B cell (primary cell): ENCODE measurements at regions not wholly inside any gene's neighbourhood (a gene's known extent, or its start where the extent isn't known, plus 50 kb on each side); places are given as distances from the start of the nearest gene placed in this dataset.

Experiments
- ATAC-seq: fragments of 200-7000 bp; cut with Tn5 transposase; one replicate; pipeline ENCODE4 v1.10.0; 2021; ENCODE audit warnings: low read depth, mild to moderate bottlenecking, moderate number of reproducible peaks, moderate library complexity
- CTCF ChIA-PET: fragments of 350-600 bp; sonication (Branson Sonifier 250); formaldehyde crosslinking; loops from one replicate; lab custom pipeline; 2021; ENCODE audit warnings: antibody characterized with exemption, inconsistent platforms; lab: Charles Lee
- POLR2A ChIA-PET: fragments of 350-600 bp; sonication (Branson Sonifier 250); formaldehyde crosslinking; loops from one replicate; lab custom pipeline; 2021; ENCODE audit warnings: antibody characterized with exemption; lab: Charles Lee
- DNase-seq: peaks from one replicate; pipeline ENCODE4 v3.0.0; 2013
- H2AFZ ChIP-seq: 2 replicates; pipeline ENCODE4 v1.6.1; 2012; ENCODE audit warnings: mild to moderate bottlenecking, low read depth, low read length; ENCODE audit not compliant: insufficient read depth, poor library complexity, severe bottlenecking
- H3K27ac ChIP-seq, 2 donors: 1 replicate in 1 of 2; 2 replicates in 1 of 2; pipeline ENCODE4 v1.5.1; 2012 to 2013; ENCODE audit warnings: low read length in 2 of 2, mild to moderate bottlenecking in 2 of 2, moderate library complexity in 1 of 2
- H3K27me3 ChIP-seq, 4 experiments: fragments of 200-600 bp in 1 of 4; sonication (generic) in 1 of 4; replicated peaks in 1 of 4; 1 replicate in 2 of 4; 2 replicates in 2 of 4; pipeline versions ENCODE4 v1.6.1 to v1.7.0; 2013 to 2016; ENCODE audit warnings: low read length in 3 of 4, mild to moderate bottlenecking in 2 of 4, mixed read lengths in 1 of 4, moderate library complexity in 1 of 4; ENCODE audit not compliant: insufficient read depth in 4 of 4, control insufficient read depth in 3 of 4; ENCODE audit errors: control extremely low read depth in 1 of 4
- H3K36me3 ChIP-seq, 2 experiments: replicated peaks in 1 of 2; 1 replicate in 1 of 2; 2 replicates in 1 of 2; pipeline versions ENCODE4 v1.6.1 to v1.7.1; 2013; ENCODE audit warnings: low read length in 1 of 2; ENCODE audit not compliant: insufficient read depth in 2 of 2, control insufficient read depth in 1 of 2; ENCODE audit errors: control extremely low read depth in 1 of 2, extremely low read depth in 1 of 2
- H3K4me1 ChIP-seq, 2 donors: fragments of 200-600 bp in 1 of 2; sonication (generic) in 1 of 2; 1 replicate in 1 of 2; 2 replicates in 1 of 2; pipeline versions ENCODE4 v1.5.1 to v1.6.1; 2013 to 2017; ENCODE audit warnings: low read length in 2 of 2; ENCODE audit not compliant: control insufficient read depth in 2 of 2, insufficient read depth in 2 of 2
- H3K4me2 ChIP-seq: replicated peaks from 2 replicates; pipeline ENCODE3; 2012; ENCODE audit warnings: mild to moderate bottlenecking, low read depth, low read length; ENCODE audit not compliant: poor library complexity, severe bottlenecking
- H3K4me3 ChIP-seq, 5 experiments: fragments of 200-600 bp in 1 of 5; sonication (generic) in 1 of 5; 1 replicate in 3 of 5; 2 replicates in 2 of 5; pipeline versions ENCODE4 v1.5.1 to v1.7.0; 2011 to 2016; ENCODE audit warnings: low read length in 4 of 5, mild to moderate bottlenecking in 4 of 5, low read depth in 2 of 5, control low read depth in 1 of 5, moderate library complexity in 1 of 5; ENCODE audit not compliant: insufficient read depth in 1 of 5; ENCODE audit errors: control extremely low read depth in 1 of 5, extremely low read depth in 1 of 5
- H3K79me2 ChIP-seq: fragments of 200-600 bp; sonication (generic); one replicate; pipeline ENCODE4 v1.6.0; 2016; ENCODE audit warnings: low read length; ENCODE audit not compliant: control insufficient read depth, insufficient read depth
- H3K9ac ChIP-seq: fragments of 200-600 bp; sonication (generic); 2 replicates; pipeline ENCODE4 v1.6.1; 2017; ENCODE audit warnings: mild to moderate bottlenecking, low read length, moderate library complexity
- H3K9me3 ChIP-seq, 3 donors: one replicate each; pipeline versions ENCODE4 v1.6.1 to v1.7.1; 2013; ENCODE audit warnings: low read length in 2 of 3; ENCODE audit not compliant: control insufficient read depth in 2 of 3, insufficient read depth in 1 of 3; ENCODE audit errors: control extremely low read depth in 1 of 3
- H4K20me1 ChIP-seq: 2 replicates; pipeline ENCODE4 v1.6.0; 2012; ENCODE audit warnings: mild to moderate bottlenecking, low read length; ENCODE audit not compliant: insufficient read depth, control insufficient read depth, poor library complexity, severe bottlenecking
- H3K27ac Mint-ChIP-seq: one replicate; pipeline ENCODE4 v1.8.0; 2021; ENCODE audit warnings: mixed read lengths
- H3K27me3 Mint-ChIP-seq: one replicate; pipeline ENCODE4 v1.8.0; 2021; ENCODE audit warnings: mixed read lengths
- H3K4me1 Mint-ChIP-seq: one replicate; pipeline ENCODE4 v1.8.0; 2021; ENCODE audit warnings: mixed read lengths
- H3K4me3 Mint-ChIP-seq: one replicate; pipeline ENCODE4 v1.8.0; 2021; ENCODE audit warnings: mixed read lengths
- H3K9me3 Mint-ChIP-seq: one replicate; pipeline ENCODE4 v1.8.0; 2022; ENCODE audit warnings: mixed read lengths; ENCODE audit not compliant: insufficient read depth
- EZH2 ChIP-seq: IDR thresholded peaks from 2 replicates; pipeline ENCODE4 v1.6.1; 2012; ENCODE audit warnings: borderline replicate concordance, low read depth, mild to moderate bottlenecking, moderate library complexity, low read length; ENCODE audit not compliant: insufficient read depth, poor library complexity, severe bottlenecking
- WGBS: methylation state at CpG from one replicate; pipeline ENCODE4 v1.1.5; 2013; ENCODE audit warnings: missing lambda C conversion rate; ENCODE audit not compliant: insufficient coverage; 5-methylcytosine and 5-hydroxymethylcytosine counted together
- intact Hi-C: fragments of 100-400 bp; cut with micrococcal nuclease; formaldehyde crosslinking; loops from one replicate; pipeline ENCODE4 v1.10.0; 2022
- TF ChIP-seq, protein P1 (sequence below): fragments of 200-600 bp; IDR thresholded peaks from one replicate; pipeline ENCODE4 v1.8.0; 2022; ENCODE audit warnings: antibody characterized with exemption, mild to moderate bottlenecking

DNA sequence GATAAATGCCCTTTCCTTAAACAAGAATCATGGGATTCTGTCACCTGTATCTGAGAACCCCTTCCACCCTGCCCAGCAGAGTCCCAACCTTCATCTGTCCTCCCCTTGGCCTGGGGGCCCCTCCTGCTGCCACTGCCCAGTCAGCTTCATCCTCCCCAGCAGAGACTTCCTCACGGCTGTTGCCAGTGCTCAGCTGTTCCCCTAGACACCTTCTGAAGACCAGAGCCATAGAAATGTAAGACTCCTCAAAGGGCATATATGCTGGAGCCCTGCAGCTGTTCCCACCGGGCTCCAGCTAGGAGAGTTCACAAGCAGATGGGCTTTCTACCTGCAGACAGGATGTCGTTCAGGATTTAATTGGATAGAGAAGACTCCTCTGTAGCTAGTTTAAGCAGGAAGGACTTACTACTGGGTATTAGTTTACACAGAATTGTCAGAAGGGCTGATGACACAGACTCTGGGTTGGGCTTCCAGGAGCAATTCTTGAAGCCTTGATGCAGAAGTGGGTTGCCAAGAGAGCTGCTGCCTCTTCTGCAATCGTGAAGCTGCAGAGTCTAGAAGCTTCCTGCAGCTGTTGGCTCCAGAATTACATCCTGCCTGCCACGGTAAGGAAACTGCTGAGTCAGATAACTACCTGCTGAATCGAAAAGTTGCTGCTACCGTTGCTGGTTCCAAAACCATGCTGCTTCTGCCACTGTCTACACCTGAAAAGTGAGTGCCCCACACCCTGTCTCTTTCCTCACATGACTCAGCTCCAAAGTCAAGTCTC, 57.1 kb upstream of the MLN start:
- Mint-ChIP-seq H3K27me3 (peaks cover 50% of the 10 kb centered on the region), H3K27ac (no peak overlapping the region), H3K9me3 (no peaks in the 10 kb centered on the region), H3K4me1 (peaks cover 23% of the 10 kb centered on the region), H3K4me3 (no peak overlapping the region)
- no peaks in the 10 kb centered on the region for H4K20me1 ChIP-seq
- intact Hi-C loops: no loop called here
- TF ChIP-seq, protein P1, sequence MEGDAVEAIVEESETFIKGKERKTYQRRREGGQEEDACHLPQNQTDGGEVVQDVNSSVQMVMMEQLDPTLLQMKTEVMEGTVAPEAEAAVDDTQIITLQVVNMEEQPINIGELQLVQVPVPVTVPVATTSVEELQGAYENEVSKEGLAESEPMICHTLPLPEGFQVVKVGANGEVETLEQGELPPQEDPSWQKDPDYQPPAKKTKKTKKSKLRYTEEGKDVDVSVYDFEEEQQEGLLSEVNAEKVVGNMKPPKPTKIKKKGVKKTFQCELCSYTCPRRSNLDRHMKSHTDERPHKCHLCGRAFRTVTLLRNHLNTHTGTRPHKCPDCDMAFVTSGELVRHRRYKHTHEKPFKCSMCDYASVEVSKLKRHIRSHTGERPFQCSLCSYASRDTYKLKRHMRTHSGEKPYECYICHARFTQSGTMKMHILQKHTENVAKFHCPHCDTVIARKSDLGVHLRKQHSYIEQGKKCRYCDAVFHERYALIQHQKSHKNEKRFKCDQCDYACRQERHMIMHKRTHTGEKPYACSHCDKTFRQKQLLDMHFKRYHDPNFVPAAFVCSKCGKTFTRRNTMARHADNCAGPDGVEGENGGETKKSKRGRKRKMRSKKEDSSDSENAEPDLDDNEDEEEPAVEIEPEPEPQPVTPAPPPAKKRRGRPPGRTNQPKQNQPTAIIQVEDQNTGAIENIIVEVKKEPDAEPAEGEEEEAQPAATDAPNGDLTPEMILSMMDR: no peak
- TF ChIP-seq EZH2: no peak
- H3K4me1 ChIP-seq: peaks cover 26 to 27% of the 10 kb centered on the region in 2 donors
- no peak overlapping the region for H3K4me2 ChIP-seq
- no peaks in the 10 kb centered on the region for H3K36me3 ChIP-seq
- peaks cover 0 to 5% (median 0%) of the 10 kb centered on the region in 3 donors for H3K9me3 ChIP-seq
- ChIA-PET POLR2A (no interaction called here), CTCF (no interaction called here)
- peaks cover 0 to 43% (median 11%) of the 10 kb centered on the region in 4 experiments for H3K27me3 ChIP-seq
- 16% methylated on average over 7 of the region's 7 CpGs for WGBS
- DNase-seq (no peak), ATAC-seq (no peak)
- H3K27ac ChIP-seq: no peak overlapping the region
- no peak overlapping the region for H3K4me3 ChIP-seq
- no peak overlapping the region for H2AFZ ChIP-seq
- H3K79me2 ChIP-seq: no peaks in the 10 kb centered on the region
- no peak overlapping the region for H3K9ac ChIP-seq

DNA sequence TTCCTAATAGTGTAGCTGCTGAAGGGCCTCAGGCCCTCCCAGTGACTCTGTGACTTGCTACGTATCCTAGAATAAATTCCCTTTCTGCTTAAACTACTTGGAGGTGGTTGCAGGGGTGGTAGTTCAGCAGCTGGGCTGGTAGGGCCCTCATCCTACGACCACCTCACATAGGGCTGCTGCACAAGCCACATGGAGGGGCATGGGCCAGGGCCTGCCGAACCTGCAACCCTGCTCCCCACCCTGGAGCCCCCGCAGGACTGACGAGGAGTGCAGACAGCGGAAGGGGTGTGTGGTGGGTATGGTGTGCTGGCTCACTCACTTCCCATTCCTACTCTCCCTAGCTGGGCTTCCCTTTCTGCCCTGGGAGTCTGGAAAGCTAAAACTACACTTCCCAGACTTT, 56.2 kb upstream of the MLN start:
- POLR2A ChIA-PET: no interaction called here
- peaks cover 30 to 31% of the 10 kb centered on the region in 2 donors for H3K4me1 ChIP-seq
- H3K4me3 ChIP-seq: no peak overlapping the region
- intact Hi-C loops: no loop called here
- peaks cover 0 to 2% (median 0%) of the 10 kb centered on the region in 3 donors for H3K9me3 ChIP-seq
- Mint-ChIP-seq H3K4me3 (no peak overlapping the region), H3K4me1 (peaks cover 27% of the 10 kb centered on the region), H3K9me3 (no peaks in the 10 kb centered on the region), H3K27me3 (peaks cover 47% of the 10 kb centered on the region), H3K27ac (no peak overlapping the region)
- ATAC-seq: no peak
- WGBS: 83% methylated on average over 1 of the region's 6 CpGs
- H4K20me1 ChIP-seq: no peaks in the 10 kb centered on the region
- no peaks in the 10 kb centered on the region for H3K36me3 ChIP-seq
- no peak for TF ChIP-seq EZH2
- TF ChIP-seq, protein P1: no peak
- H3K79me2 ChIP-seq: no peaks in the 10 kb centered on the region
- H3K27me3 ChIP-seq: peaks cover 0 to 52% (median 14%) of the 10 kb centered on the region in 4 experiments
- no peak overlapping the region for H2AFZ ChIP-seq
- CTCF ChIA-PET: no interaction called here
- no peak overlapping the region for H3K4me2 ChIP-seq
- no peak overlapping the region for H3K27ac ChIP-seq
- no peak for DNase-seq
- H3K9ac ChIP-seq: no peak overlapping the region
